ENCODE measurements at regions not wholly inside any gene's neighbourhood (a gene's known extent, or its start where the extent isn't known, plus 50 kb on each side); places are given as distances from the start of the nearest gene placed in this dataset.

DNA sequence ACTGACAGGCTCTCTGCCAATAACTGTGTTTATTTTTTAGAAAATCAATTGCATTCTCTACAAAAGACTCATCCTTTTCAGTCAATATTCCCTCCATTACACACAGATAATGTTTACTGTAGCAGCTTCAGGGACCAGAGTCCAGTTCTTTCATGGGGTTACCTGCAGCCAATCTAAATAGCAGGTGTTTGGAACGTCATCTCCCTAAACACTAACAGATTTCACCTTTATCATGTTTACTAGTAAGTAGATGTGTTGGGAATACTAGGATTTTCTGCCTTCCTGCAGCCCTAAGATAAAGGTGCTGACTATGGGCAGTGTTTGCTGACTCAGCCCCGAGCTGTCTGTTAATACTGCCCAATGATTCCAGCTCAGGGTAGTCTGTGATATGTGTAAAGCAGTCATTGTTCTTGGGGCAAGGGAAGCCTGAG lies 447.0 kb downstream of the KIF4B start:
- TF ChIP-seq POLR2AphosphoS5 (IDR thresholded peaks at IDR 0.05) (no peak), POLR2A (IDR thresholded peaks at IDR 0.05) (no peak)

All from spleen (tissue), 3 donors.